Prostate gland (tissue), 2 donors: ENCODE measurements at regions not wholly inside any gene's neighbourhood (a gene's known extent, or its start where the extent isn't known, plus 50 kb on each side); places are given as distances from the start of the nearest gene placed in this dataset.

ENCODE experiments used
- POLR2A ChIP-seq: fragments of 450-650 bp; IDR thresholded peaks from one replicate; pipeline ENCODE4 v1.6.1; 2016; ENCODE audit warnings: antibody characterized with exemption, mild to moderate bottlenecking
- POLR2AphosphoS5 ChIP-seq: sonication (generic); formaldehyde crosslinking; IDR thresholded peaks from one replicate; pipeline ENCODE4 v1.6.1; 2017; ENCODE audit warnings: antibody characterized with exemption
- TF ChIP-seq, protein P1 (sequence below), 4 experiments: fragments of 200-600 bp in 2 of 4; fragments of 450-650 bp in 2 of 4; sonication (generic) in 2 of 4; IDR thresholded peaks; 1 replicate in 3 of 4; 2 replicates in 1 of 4; pipeline ENCODE4 v1.5.1; 2016 to 2019; ENCODE audit warnings: antibody characterized with exemption in 4 of 4, mild to moderate bottlenecking in 2 of 4, moderate library complexity in 2 of 4

GRCh38 chr7:26959290-26959689 lies 94.9 kb upstream of the SKAP2 start:
- TF ChIP-seq, protein P1, sequence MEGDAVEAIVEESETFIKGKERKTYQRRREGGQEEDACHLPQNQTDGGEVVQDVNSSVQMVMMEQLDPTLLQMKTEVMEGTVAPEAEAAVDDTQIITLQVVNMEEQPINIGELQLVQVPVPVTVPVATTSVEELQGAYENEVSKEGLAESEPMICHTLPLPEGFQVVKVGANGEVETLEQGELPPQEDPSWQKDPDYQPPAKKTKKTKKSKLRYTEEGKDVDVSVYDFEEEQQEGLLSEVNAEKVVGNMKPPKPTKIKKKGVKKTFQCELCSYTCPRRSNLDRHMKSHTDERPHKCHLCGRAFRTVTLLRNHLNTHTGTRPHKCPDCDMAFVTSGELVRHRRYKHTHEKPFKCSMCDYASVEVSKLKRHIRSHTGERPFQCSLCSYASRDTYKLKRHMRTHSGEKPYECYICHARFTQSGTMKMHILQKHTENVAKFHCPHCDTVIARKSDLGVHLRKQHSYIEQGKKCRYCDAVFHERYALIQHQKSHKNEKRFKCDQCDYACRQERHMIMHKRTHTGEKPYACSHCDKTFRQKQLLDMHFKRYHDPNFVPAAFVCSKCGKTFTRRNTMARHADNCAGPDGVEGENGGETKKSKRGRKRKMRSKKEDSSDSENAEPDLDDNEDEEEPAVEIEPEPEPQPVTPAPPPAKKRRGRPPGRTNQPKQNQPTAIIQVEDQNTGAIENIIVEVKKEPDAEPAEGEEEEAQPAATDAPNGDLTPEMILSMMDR (IDR thresholded peaks at IDR 0.05), result no peak
- TF ChIP-seq POLR2AphosphoS5 (no peak), POLR2A (no peak)
